ENCODE measurements at regions not wholly inside any gene's neighbourhood (a gene's known extent, or its start where the extent isn't known, plus 50 kb on each side); places are given as distances from the start of the nearest gene placed in this dataset.
A peak's percentile ranks its signal among the peaks of the same experiment; 100 is the strongest.

DNA sequence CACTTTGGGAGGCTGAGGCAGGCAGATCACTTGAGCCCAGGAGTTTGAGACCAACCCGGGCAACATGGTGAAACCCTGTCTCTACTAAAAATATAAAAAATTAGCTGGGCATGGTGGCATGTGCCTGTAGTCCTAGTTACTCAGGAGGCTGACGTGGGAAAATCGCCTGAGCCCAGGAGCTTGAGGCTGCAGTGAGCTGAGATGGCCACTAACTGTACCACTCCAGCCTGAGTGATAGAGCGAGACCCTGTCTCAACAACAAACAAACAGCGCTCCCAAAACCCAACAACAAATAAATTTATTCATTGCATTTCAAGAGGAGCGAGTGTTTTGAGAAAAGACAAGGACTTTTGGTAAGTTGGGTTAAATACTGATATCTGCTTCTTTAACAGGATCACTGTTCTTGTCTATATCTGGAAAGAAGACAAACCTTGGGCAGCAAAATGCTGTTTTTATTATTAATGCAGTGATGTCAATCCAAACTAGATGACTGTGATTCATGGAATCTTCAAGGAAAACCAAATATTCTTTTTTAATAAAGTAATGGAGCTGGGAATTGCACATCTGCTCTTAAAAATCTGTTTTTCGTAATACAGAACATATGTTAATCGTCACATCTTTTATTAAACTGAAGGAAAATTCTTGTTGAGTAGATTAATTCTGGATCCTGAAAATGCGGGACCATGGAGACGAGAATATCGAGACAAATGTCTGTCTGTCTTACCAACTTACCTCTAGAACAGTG is 90.8 kb upstream of the LIMCH1 start:
- no peak for TF ChIP-seq CTCF (IDR thresholded peaks at IDR 0.05; ENCODE audit: unreplicated experiment)

DNA sequence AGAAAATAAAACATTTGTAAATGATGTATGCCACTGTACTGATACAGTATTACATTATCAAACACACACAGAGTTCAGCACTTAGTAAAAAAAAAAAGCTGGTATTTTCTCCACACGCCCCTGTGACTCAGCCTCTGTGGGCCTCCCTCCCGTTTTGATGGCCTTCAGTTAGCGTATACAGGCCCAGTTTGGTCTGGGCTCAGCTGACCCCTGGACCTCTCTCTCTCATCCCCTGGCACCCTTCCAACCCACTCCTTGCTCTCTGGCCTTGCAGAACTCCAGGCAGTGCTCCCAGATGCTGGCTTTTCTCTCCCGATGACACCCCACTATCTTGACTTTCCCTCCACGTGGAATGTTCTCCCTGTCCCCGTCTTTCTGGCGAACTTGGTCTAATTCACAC is 89.0 kb upstream of the LIMCH1 start:
- no peak for TF ChIP-seq CTCF (IDR thresholded peaks at IDR 0.05; ENCODE audit: unreplicated experiment)
- Mint-ChIP-seq H3K4me1 (ENCODE audit: unreplicated experiment) (peaks cover 26% of the 10 kb centered on the region), H3K27ac (ENCODE audit: unreplicated experiment) (no peak overlapping the region)

More for the DNA sequence above, 90.8 kb upstream of the LIMCH1 start:
- H3K27me3 Mint-ChIP-seq (ENCODE audit: unreplicated experiment): no peaks in the 10 kb centered on the region
- no peak overlapping the region for H3K27ac Mint-ChIP-seq (ENCODE audit: unreplicated experiment)
- H3K4me1 Mint-ChIP-seq (ENCODE audit: unreplicated experiment): peaks cover 13% of the 10 kb centered on the region
- DNase-seq (ENCODE audit: low spot score): no peak
- peaks cover 4% of the 10 kb centered on the region for H3K9me3 Mint-ChIP-seq (ENCODE audit: unreplicated experiment)
- H3K36me3 Mint-ChIP-seq (ENCODE audit: low read depth, unreplicated experiment): peaks cover 3% of the 10 kb centered on the region
- no peak overlapping the region for H3K4me3 Mint-ChIP-seq (ENCODE audit: unreplicated experiment)

GRCh38 chr4:41451961-41452360 is 86.0 kb upstream of the LIMCH1 start:
- Mint-ChIP-seq H3K4me1 (ENCODE audit: unreplicated experiment) (peaks cover 44% of the 10 kb centered on the region), H3K27ac (ENCODE audit: unreplicated experiment) (peak overlapping the region; percentile 33), H3K9me3 (ENCODE audit: unreplicated experiment) (peaks cover 4% of the 10 kb centered on the region), H3K27me3 (ENCODE audit: unreplicated experiment) (no peaks in the 10 kb centered on the region), H3K36me3 (ENCODE audit: low read depth, unreplicated experiment) (peaks cover 12% of the 10 kb centered on the region), H3K4me3 (ENCODE audit: unreplicated experiment) (no peak overlapping the region)
- no peak for TF ChIP-seq CTCF (IDR thresholded peaks at IDR 0.05; ENCODE audit: unreplicated experiment)
- DNase-seq (ENCODE audit: low spot score): no peak

More for the DNA sequence above, 89.0 kb upstream of the LIMCH1 start:
- H3K27me3 Mint-ChIP-seq (ENCODE audit: unreplicated experiment): no peaks in the 10 kb centered on the region
- H3K4me3 Mint-ChIP-seq (ENCODE audit: unreplicated experiment): no peak overlapping the region
- H3K9me3 Mint-ChIP-seq (ENCODE audit: unreplicated experiment): peaks cover 4% of the 10 kb centered on the region
- no peak for DNase-seq (ENCODE audit: low spot score)
- H3K36me3 Mint-ChIP-seq (ENCODE audit: low read depth, unreplicated experiment): peaks cover 7% of the 10 kb centered on the region

- Mint-ChIP-seq H3K27me3 (ENCODE audit: unreplicated experiment) (no peaks in the 10 kb centered on the region), H3K4me1 (ENCODE audit: unreplicated experiment) (peaks cover 44% of the 10 kb centered on the region), H3K9me3 (ENCODE audit: unreplicated experiment) (peaks cover 4% of the 10 kb centered on the region), H3K4me3 (ENCODE audit: unreplicated experiment) (no peak overlapping the region), H3K27ac (ENCODE audit: unreplicated experiment) (peak overlapping the region; percentile 61), H3K36me3 (ENCODE audit: low read depth, unreplicated experiment) (peaks cover 12% of the 10 kb centered on the region)
- DNase-seq (ENCODE audit: low spot score): no peak
- no peak for TF ChIP-seq CTCF (IDR thresholded peaks at IDR 0.05; ENCODE audit: unreplicated experiment)
Observed at GRCh38 chr4:41452484-41453225, 85.3 kb upstream of the LIMCH1 start.

- Mint-ChIP-seq H3K9me3 (ENCODE audit: unreplicated experiment) (peaks cover 4% of the 10 kb centered on the region), H3K4me1 (ENCODE audit: unreplicated experiment) (peaks cover 59% of the 10 kb centered on the region), H3K27me3 (ENCODE audit: unreplicated experiment) (no peaks in the 10 kb centered on the region), H3K27ac (ENCODE audit: unreplicated experiment) (no peak overlapping the region), H3K4me3 (ENCODE audit: unreplicated experiment) (peak overlapping the region; percentile 1), H3K36me3 (ENCODE audit: low read depth, unreplicated experiment) (peaks cover 14% of the 10 kb centered on the region)
- no peak for DNase-seq (ENCODE audit: low spot score)
- no peak for TF ChIP-seq CTCF (IDR thresholded peaks at IDR 0.05; ENCODE audit: unreplicated experiment)
Observed at GRCh38 chr4:41454423-41454822, 83.5 kb upstream of the LIMCH1 start.
